ENCODE measurements at regions not wholly inside any gene's neighbourhood (a gene's known extent, or its start where the extent isn't known, plus 50 kb on each side); places are given as distances from the start of the nearest gene placed in this dataset.

- no peak for DNase-seq
These were observed 402.0 kb upstream of the MMADHC start for GRCh38 chr2:149989447-149990063.

- no peak for DNase-seq
These were observed 400.8 kb upstream of the MMADHC start for GRCh38 chr2:149988361-149988760.

- no peak for DNase-seq
These were observed 399.3 kb upstream of the MMADHC start for GRCh38 chr2:149986861-149987260.

- no peak for DNase-seq
These were observed 396.7 kb upstream of the MMADHC start for GRCh38 chr2:149984311-149984710.

- DNase-seq: no peak
These were observed 384.5 kb upstream of the MMADHC start for GRCh38 chr2:149972066-149972465.

- no peak for DNase-seq
These were observed 367.5 kb upstream of the MMADHC start for GRCh38 chr2:149954981-149955600.

GRCh38 chr2:149953627-149954026 is 366.1 kb upstream of the MMADHC start:
- DNase-seq: no peak

GRCh38 chr2:149931486-149931885 is 343.9 kb upstream of the MMADHC start:
- no peak for DNase-seq

- no peak for DNase-seq
These were observed 340.4 kb upstream of the MMADHC start for GRCh38 chr2:149928011-149928410.

GRCh38 chr2:149926149-149926548 is 338.6 kb upstream of the MMADHC start:
- no peak for DNase-seq

GRCh38 chr2:149924549-149925213 is 337.1 kb upstream of the MMADHC start:
- no peak for DNase-seq

GRCh38 chr2:149924028-149924427 is 336.5 kb upstream of the MMADHC start:
- no peak for DNase-seq

- no peak for DNase-seq
These were observed 334.5 kb upstream of the MMADHC start for GRCh38 chr2:149921911-149922616.

GRCh38 chr2:149920389-149920788 is 332.8 kb upstream of the MMADHC start:
- no peak for DNase-seq

GRCh38 chr2:149915151-149915550 is 327.6 kb upstream of the MMADHC start:
- no peak for DNase-seq

- no peak for DNase-seq
These were observed 321.4 kb upstream of the MMADHC start for GRCh38 chr2:149908726-149909683.

- no peak for DNase-seq
These were observed 319.3 kb upstream of the MMADHC start for GRCh38 chr2:149906886-149907285.

GRCh38 chr2:149904352-149905175 is 317.0 kb upstream of the MMADHC start:
- DNase-seq: no peak

- DNase-seq: no peak
These were observed 316.1 kb upstream of the MMADHC start for GRCh38 chr2:149903626-149904025.

- DNase-seq: no peak
These were observed 314.5 kb upstream of the MMADHC start for GRCh38 chr2:149902081-149902480.

GRCh38 chr2:149901231-149901859 is 313.8 kb upstream of the MMADHC start:
- no peak for DNase-seq

All from NCI-H510A treated with DMSO at 0.1 percent for 48 hours (cell line).